GM18498 (cell line): ENCODE measurements at regions not wholly inside any gene's neighbourhood (a gene's known extent, or its start where the extent isn't known, plus 50 kb on each side); places are given as distances from the start of the nearest gene placed in this dataset.

Source experiments
- ATAC-seq: cut with Tn5 transposase; IDR thresholded peaks from one replicate; pipeline ENCODE4 v1.9.1; 2021; ENCODE audit warnings: mild to moderate bottlenecking, moderate library complexity; ENCODE audit not compliant: unreplicated experiment

- no peak for ATAC-seq
Measured at GRCh38 chr1:230517326-230517725, 91.2 kb upstream of the PGBD5 start.

- no peak for ATAC-seq
Measured at GRCh38 chr1:230516889-230517288, 90.8 kb upstream of the PGBD5 start.

DNA sequence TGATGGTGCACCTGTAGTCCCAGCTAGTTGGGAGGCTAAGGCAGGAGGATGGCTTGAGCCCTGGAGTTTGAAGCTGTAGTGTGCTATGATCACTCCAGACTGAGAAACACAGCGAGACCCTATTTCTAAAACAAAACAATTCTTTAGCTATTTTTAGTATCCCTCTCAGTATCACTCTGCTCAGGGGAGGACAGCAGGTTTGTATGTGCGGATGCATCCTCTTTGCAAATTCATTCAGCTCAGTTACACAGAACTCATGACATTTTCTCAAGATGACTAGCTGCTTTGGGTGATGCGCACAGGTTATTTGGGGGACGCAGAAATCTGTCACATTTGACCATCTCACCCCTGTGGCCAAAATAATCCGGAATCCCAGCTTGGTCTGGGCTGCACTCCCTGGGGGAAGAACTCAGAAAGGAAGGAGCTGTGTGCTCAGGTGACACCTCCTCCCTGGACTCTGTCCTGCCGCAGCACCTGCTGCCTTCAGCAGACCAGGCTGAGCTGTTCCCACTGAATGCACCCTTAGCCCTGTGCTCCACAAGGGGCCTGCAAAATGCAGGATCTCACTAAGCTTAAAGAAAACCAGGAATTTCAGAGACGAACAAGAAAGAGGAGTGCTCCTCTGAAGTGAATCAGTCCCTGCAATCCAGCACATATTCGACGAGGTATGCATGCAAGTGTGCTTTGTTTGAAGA lies 89.5 kb upstream of the PGBD5 start:
- ATAC-seq = no peak

GRCh38 chr1:230510496-230510895 lies 84.4 kb upstream of the PGBD5 start:
- ATAC-seq = no peak

GRCh38 chr1:230509281-230509977 lies 83.3 kb upstream of the PGBD5 start:
- peak; percentile 52 for ATAC-seq

- ATAC-seq = no peak
Measured at GRCh38 chr1:230507666-230508402, 81.7 kb upstream of the PGBD5 start.

- no peak for ATAC-seq
Measured at GRCh38 chr1:230507236-230507635, 81.1 kb upstream of the PGBD5 start.

- no peak for ATAC-seq
Measured at GRCh38 chr1:230506451-230506850, 80.3 kb upstream of the PGBD5 start.

DNA sequence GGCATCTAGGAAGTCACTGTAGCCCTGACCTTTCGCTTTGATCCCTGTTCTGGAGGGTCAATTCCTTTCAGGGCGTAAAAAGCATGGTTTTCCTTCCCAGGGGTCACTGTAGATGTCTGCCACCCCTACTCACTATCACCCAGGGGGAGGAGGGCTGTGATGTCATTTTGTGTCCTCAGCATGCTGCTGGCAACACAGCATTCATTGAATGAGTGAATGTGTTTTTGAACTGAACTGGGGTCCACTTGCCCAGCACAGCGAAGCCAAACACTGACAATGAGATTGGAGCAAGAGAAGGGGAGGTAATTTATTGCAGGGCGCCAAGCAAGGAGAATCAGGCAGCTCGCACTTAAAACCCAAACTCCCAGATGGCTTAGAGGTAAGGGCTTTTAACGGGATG lies 78.2 kb upstream of the PGBD5 start:
- no peak for ATAC-seq

DNA sequence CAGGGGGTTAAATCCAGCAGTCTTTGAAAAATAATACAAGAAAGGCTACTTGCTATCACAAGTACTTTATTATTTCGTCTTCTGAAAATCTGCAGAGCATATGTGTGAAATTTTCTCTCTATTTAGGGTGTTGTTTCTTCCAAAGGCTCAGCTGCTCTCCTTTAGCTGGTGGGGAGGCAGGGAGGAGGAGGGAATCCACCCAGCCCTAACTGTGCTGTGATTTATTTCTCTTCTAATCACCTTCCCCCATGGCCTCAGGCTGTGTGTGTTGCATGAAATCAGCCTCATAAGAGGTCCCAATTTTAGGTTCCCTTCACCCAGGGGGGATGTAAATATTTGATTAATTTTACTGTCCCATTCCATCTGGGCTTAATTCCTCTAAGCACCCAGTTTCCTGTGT lies 77.6 kb upstream of the PGBD5 start:
- ATAC-seq = no peak

DNA sequence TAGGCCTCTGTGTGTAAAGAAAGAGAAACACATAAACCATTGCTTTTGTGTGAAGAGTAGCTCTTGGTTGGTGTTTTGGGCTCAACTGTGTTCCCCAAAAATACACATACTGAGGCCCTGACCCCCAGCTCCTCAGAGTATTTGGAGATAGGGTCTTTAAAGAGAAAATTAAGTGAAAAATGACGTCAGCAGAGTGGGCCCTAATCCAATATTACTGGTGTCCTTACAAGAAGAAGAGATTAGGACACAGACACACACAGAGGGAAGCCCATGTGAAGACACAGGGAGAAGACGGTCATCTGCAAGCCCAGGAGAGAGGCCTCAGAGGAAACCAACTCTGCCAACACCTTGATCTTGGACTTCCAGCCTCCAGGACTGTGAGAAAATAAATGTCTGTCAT lies 76.9 kb upstream of the PGBD5 start:
- no peak for ATAC-seq

DNA sequence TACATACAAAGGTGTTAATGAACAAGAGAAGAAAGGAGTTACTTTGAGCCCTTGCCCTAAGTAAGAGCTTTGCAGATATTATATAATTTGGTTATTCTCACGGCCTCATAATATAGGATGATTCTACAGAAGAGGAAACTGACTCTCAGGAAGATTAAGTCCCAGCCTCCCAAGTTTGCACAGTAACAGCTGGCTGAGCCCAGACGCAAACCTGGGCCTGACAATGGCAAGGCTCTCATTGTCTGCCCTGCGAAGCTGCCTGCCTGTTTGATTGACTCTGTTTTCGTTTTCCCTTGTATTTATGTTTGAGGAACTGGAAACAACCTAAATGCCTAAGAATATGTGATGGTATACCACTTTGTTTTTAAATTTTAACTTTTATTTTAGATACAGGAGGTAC lies 76.2 kb upstream of the PGBD5 start:
- ATAC-seq = no peak

GRCh38 chr1:230501849-230502248 lies 75.7 kb upstream of the PGBD5 start:
- no peak for ATAC-seq

DNA sequence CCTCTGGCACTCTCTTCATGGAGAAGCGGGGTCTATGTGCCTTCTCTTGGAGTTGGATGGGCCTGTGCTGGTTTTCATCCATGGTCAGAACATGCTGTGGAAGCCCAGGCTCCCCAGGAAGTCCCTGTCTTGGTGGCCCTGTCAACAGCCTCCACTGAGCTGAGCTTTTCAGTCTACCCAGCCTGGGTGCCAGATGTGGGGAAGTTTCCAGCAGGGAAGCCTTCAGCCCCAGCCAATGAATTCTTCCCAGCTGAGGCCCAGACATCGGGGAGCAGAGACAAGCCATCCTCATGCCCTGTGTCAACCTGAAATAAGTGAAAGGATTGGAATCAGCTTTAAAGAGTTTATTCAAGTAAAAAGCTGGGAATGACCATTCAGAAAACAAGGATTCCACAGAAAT lies 75.1 kb upstream of the PGBD5 start:
- no peak for ATAC-seq

DNA sequence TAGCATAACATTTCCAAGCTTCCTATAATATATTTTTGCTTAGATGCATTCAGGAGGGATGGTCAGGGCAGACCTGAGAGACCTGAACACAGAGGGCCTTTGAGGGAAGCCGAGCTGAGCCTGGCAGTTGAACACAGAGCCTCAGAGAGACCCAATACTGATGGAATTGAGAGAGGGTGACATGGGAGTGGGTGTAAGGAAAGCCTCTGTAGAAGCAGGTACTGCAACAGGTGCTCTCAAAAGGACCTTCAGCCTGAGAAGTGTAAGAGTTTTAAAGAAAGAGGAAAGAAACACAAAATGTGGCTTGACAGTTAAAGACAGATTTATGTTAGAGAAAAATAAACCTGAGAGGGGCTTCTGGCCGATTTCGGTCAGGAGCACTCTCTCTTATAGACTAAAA lies 73.9 kb upstream of the PGBD5 start:
- ATAC-seq = no peak

- ATAC-seq = no peak
Measured at GRCh38 chr1:230499496-230499895, 73.4 kb upstream of the PGBD5 start.

DNA sequence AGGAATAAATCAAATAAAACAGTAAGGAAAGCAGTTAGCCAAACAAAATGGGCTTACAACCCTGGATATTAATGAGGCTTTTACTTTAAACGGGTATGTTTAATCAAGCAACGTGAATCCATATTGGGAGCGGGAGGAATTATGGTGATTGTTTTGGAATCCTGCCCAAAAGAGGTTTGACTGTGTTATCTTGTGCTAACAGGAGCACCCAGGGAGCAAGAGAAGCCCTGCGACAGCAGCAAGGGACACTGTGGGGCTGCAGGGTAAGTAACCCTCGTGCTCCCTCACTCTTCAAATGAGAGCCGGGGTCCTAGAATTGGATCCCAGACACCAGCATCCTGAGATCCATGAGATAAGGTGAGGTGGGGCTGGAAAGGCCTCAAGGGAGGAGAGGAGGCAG lies 72.6 kb upstream of the PGBD5 start:
- ATAC-seq = no peak

- no peak for ATAC-seq
Measured at GRCh38 chr1:230496451-230496850, 70.3 kb upstream of the PGBD5 start.

GRCh38 chr1:230495891-230496385 lies 69.8 kb upstream of the PGBD5 start:
- ATAC-seq = no peak

DNA sequence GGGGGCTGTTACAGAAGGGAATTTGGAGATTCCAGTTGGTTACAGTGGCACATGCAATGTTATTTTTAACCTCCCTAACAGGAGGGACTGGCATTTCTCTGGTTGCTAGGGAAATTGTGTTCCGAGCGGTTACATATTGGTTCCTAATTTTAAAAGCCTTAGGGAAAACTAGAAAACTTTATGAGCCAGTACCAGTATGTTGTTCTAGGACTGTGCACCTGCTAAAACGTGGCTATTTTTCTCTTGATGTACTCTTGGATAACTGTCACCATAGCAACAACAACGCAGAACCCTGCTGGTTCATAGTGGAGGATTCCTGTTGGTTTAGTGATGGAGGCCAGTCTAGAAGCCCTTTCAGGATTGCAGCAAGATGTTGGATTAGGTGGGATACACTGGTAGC lies 68.9 kb upstream of the PGBD5 start:
- no peak for ATAC-seq

DNA sequence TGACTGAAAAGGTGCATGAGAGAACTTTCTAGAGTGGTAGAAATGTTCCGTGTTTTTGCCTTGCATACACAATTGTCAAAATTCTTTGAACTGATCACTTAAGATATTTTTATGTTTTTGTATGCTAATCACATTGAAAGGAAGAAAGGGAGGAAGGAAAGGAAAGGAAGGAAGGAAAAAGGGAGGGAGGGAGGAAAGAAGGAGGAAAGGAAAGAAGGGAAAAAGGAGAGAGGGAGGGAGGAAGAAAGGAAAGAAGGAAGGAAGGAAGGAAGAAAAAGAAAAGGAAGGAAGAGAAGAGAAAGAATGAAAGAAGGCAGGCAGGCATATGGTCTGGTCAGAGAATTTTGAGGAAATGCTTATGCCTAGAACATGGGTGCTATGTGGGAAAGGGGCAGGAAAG lies 68.4 kb upstream of the PGBD5 start:
- ATAC-seq = no peak

- no peak for ATAC-seq
Measured at GRCh38 chr1:230494026-230494425, 67.9 kb upstream of the PGBD5 start.
